IMR-90 (cell line): ENCODE measurements at regions not wholly inside any gene's neighbourhood (a gene's known extent, or its start where the extent isn't known, plus 50 kb on each side); places are given as distances from the start of the nearest gene placed in this dataset.

Source experiments
- ATAC-seq: fragments of 200-7000 bp; cut with Tn5 transposase; 2 replicates; pipeline ENCODE4 v1.9.1; 2020; ENCODE audit warnings: low read depth, mild to moderate bottlenecking, moderate library complexity
- BruUV-seq: library from RNA; stranded (reverse); fragments of 400-500 nt; replicated peaks from 2 replicates; lab custom pipeline; 2021; lab: Mats Ljungman, UMichigan
- CTCF ChIA-PET: fragments of 300-600 bp; formaldehyde crosslinking; extraction: SDS; loops from one replicate; lab custom pipeline; 2021; ENCODE audit warnings: antibody characterized with exemption; lab: Yijun Ruan, JAX
- POLR2A ChIA-PET: fragments of 300-600 bp; sonication (Branson Sonifier 250); formaldehyde crosslinking; loops from one replicate; lab custom pipeline; 2022; ENCODE audit warnings: antibody characterized with exemption; ENCODE audit not compliant: unreplicated experiment; lab: Charles Lee
- DNase-seq: peaks from one replicate; pipeline ENCODE4 v3.0.0; 2013
- H2AFZ ChIP-seq: replicated peaks from 2 replicates; pipeline ENCODE3; 2013; ENCODE audit warnings: low read length, mild to moderate bottlenecking; ENCODE audit not compliant: poor library complexity
- H2AK5ac ChIP-seq: 2 replicates; pipeline ENCODE4 v1.6.1; 2013; ENCODE audit warnings: low read depth, low read length, inconsistent platforms
- H2AK9ac ChIP-seq: replicated peaks from 2 replicates; pipeline ENCODE3; 2013; ENCODE audit warnings: mild to moderate bottlenecking, low read depth, low read length, moderate library complexity; ENCODE audit not compliant: poor library complexity
- H2BK120ac ChIP-seq: 2 replicates; pipeline ENCODE4 v1.6.1; 2013; ENCODE audit warnings: low read depth, low read length, inconsistent platforms
- H2BK15ac ChIP-seq: 3 replicates; pipeline ENCODE4 v1.6.1; 2013; ENCODE audit warnings: low read depth, low read length, inconsistent platforms
- H2BK20ac ChIP-seq: 2 replicates; pipeline ENCODE4 v1.6.1; 2013; ENCODE audit warnings: low read depth, mild to moderate bottlenecking, inconsistent platforms, low read length, moderate library complexity
- H2BK5ac ChIP-seq: 2 replicates; pipeline ENCODE4 v1.6.1; 2013; ENCODE audit warnings: mild to moderate bottlenecking, low read depth, low read length, inconsistent platforms; ENCODE audit not compliant: poor library complexity, severe bottlenecking
- H3K14ac ChIP-seq: replicated peaks from 2 replicates; pipeline ENCODE4 v1.6.1; 2013; ENCODE audit warnings: low read depth, low read length, inconsistent platforms
- H3K18ac ChIP-seq: 2 replicates; pipeline ENCODE4 v1.6.1; 2013; ENCODE audit warnings: low read depth, low read length, control low read depth
- H3K23ac ChIP-seq: 2 replicates; pipeline ENCODE4 v1.6.1; 2013; ENCODE audit warnings: low read depth, low read length, inconsistent platforms
- H3K27ac ChIP-seq: 2 replicates; pipeline ENCODE4 v1.5.1; 2013; ENCODE audit warnings: mild to moderate bottlenecking, control low read depth, low read length; ENCODE audit not compliant: insufficient read depth
- H3K27me3 ChIP-seq: 2 replicates; pipeline ENCODE4 v1.6.1; 2013; ENCODE audit warnings: low read length; ENCODE audit not compliant: control insufficient read depth, insufficient read depth
- H3K36me3 ChIP-seq: 2 replicates; pipeline ENCODE4 v1.6.1; 2013; ENCODE audit warnings: low read length, mixed read lengths; ENCODE audit not compliant: control insufficient read depth, insufficient read depth
- H3K4ac ChIP-seq: 2 replicates; pipeline ENCODE4 v1.6.1; 2013; ENCODE audit warnings: low read depth, low read length, inconsistent platforms
- H3K4me1 ChIP-seq: 2 replicates; pipeline ENCODE4 v1.6.1; 2013; ENCODE audit warnings: low read length, mixed read lengths; ENCODE audit not compliant: control insufficient read depth, insufficient read depth
- H3K4me2 ChIP-seq: 2 replicates; pipeline ENCODE4 v1.6.1; 2013; ENCODE audit warnings: low read depth, mild to moderate bottlenecking, control low read depth, low read length, moderate library complexity
- H3K4me3 ChIP-seq: 2 replicates; pipeline ENCODE4 v1.5.1; 2013; ENCODE audit warnings: low read depth, mild to moderate bottlenecking, control low read depth, low read length, moderate library complexity; ENCODE audit not compliant: insufficient read depth
- H3K56ac ChIP-seq: 2 replicates; pipeline ENCODE4 v1.6.1; 2013; ENCODE audit warnings: low read length, inconsistent platforms; ENCODE audit not compliant: insufficient read depth; ENCODE audit errors: extremely low read depth
- H3K79me1 ChIP-seq, 2 experiments: 2 replicates each; pipeline ENCODE4 v1.6.1; 2013; ENCODE audit warnings: low read length in 2 of 2, inconsistent platforms in 1 of 2, low read depth in 1 of 2
- H3K9ac ChIP-seq: 2 replicates; pipeline ENCODE4 v1.6.1; 2013; ENCODE audit warnings: low read depth, low read length, control low read depth
- H3K9me1 ChIP-seq: 2 replicates; pipeline ENCODE4 v1.6.1; 2013; ENCODE audit warnings: low read length, inconsistent platforms; ENCODE audit not compliant: insufficient read depth
- H3K9me3 ChIP-seq: 2 replicates; pipeline ENCODE4 v1.6.1; 2013; ENCODE audit warnings: low read length; ENCODE audit not compliant: control insufficient read depth, insufficient read depth
- H4K20me1 ChIP-seq: 2 replicates; pipeline ENCODE4 v1.6.1; 2013; ENCODE audit warnings: low read length, inconsistent platforms; ENCODE audit not compliant: insufficient read depth
- H4K5ac ChIP-seq: 2 replicates; pipeline ENCODE4 v1.6.1; 2013; ENCODE audit warnings: mild to moderate bottlenecking, low read depth, low read length, control low read depth
- H4K8ac ChIP-seq, 2 experiments: 2 replicates each; pipeline ENCODE4 v1.6.1; 2013; ENCODE audit warnings: low read depth in 2 of 2, low read length in 2 of 2, control low read depth in 1 of 2, inconsistent platforms in 1 of 2
- H4K91ac ChIP-seq: 2 replicates; pipeline ENCODE4 v1.6.1; 2013; ENCODE audit warnings: low read depth, low read length, inconsistent platforms; ENCODE audit not compliant: insufficient read depth
- BHLHE40 ChIP-seq: fragments of 150-350 bp; IDR thresholded peaks from 2 replicates; pipeline ENCODE4 v1.6.1; 2016; ENCODE audit warnings: mild to moderate bottlenecking, low read depth, low read length
- CEBPB ChIP-seq: IDR thresholded peaks from 2 replicates; pipeline ENCODE4 v1.6.1; 2012; ENCODE audit warnings: low read depth, low read length, improper control_type of control experiment
- CHD1 ChIP-seq: IDR thresholded peaks from 2 replicates; pipeline ENCODE4 v1.6.1; 2012; ENCODE audit warnings: low read depth, low read length, improper control_type of control experiment
- POLR2A ChIP-seq: IDR thresholded peaks from 2 replicates; pipeline ENCODE4 v1.6.1; 2012; ENCODE audit warnings: mild to moderate bottlenecking, low read depth, low read length
- RFX5 ChIP-seq: IDR thresholded peaks from 2 replicates; pipeline ENCODE4 v1.8.0; 2012; ENCODE audit warnings: low read depth, mild to moderate bottlenecking, low read length, moderate library complexity
- WGBS, 2 experiments: methylation state at CpG; one replicate each; pipeline versions ENCODE4 v1.1.5 to v1.1.7; 2013; ENCODE audit warnings: missing lambda C conversion rate in 2 of 2; ENCODE audit not compliant: insufficient read length in 1 of 2; ENCODE audit errors: extremely low coverage in 2 of 2; 5-methylcytosine and 5-hydroxymethylcytosine counted together
- dilution Hi-C: fragments of 300-500 bp; cut with HindIII; formaldehyde crosslinking; loops from one replicate; pipeline ENCODE4 v1.14.3; 2018; ENCODE audit warnings: low sequenced_read_pairs; ENCODE audit not compliant: unreplicated experiment
- in situ Hi-C: fragments of 300-500 bp; cut with MboI; formaldehyde crosslinking; loops from 3 replicates; pipeline ENCODE4 v1.14.3; 2019; ENCODE audit warnings: low sequenced_read_pairs, inconsistent platforms, mixed read lengths
- intact Hi-C: fragments of 100-400 bp; cut with micrococcal nuclease; formaldehyde crosslinking; loops from 2 replicates; pipeline ENCODE4 v1.10.0; 2022
- TF ChIP-seq, protein P1 (sequence below): fragments of 150-350 bp; IDR thresholded peaks from 2 replicates; pipeline ENCODE4 v1.6.1; 2017; ENCODE audit warnings: mild to moderate bottlenecking, antibody characterized with exemption, low read length, low read depth
- TF ChIP-seq, protein P2 (sequence below): conservative IDR thresholded peaks from 2 replicates; pipeline ENCODE4 v1.5.1; 2012; ENCODE audit warnings: mild to moderate bottlenecking, low read depth, low read length, improper control_type of control experiment

DNA sequence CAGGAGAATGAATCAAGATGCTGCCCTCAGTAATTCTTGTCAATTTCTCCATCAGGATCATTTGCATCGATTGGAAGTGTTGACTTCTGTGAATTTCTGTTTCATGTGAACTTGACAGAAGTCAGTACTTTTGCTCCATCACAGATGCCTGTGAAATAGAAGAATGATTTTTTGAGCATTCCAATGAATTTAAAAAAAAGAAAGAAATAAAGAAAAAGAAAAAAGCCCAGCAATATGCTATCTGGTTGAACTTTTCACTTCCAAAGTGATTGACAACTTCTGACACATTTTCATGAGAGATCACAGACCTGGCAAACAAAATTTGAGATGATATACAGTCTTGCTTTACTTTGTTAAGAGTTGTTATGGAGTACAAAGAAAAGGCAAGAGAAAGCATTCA, 175.3 kb downstream of the RWDD3 start:
- dilution Hi-C loops: no loop called here
- H3K23ac ChIP-seq: no peak overlapping the region
- no peaks in the 10 kb centered on the region for H3K36me3 ChIP-seq
- H3K27ac ChIP-seq: no peak overlapping the region
- H3K9me1 ChIP-seq: no peaks in the 10 kb centered on the region
- no peaks in the 10 kb centered on the region for H3K79me1 ChIP-seq
- no peaks in the 10 kb centered on the region for H4K20me1 ChIP-seq
- no peak overlapping the region for H3K14ac ChIP-seq
- no peak overlapping the region for H3K56ac ChIP-seq
- no peak overlapping the region for H3K18ac ChIP-seq
- intact Hi-C loops: no loop called here
- no peak overlapping the region for H3K9ac ChIP-seq
- H4K91ac ChIP-seq: no peak overlapping the region
- H2AFZ ChIP-seq: no peak overlapping the region
- H2BK5ac ChIP-seq: no peak overlapping the region
- in situ Hi-C loops: no loop called here
- no peak overlapping the region for H2BK120ac ChIP-seq
- BruUV-seq: no TSS peak
- H3K9me3 ChIP-seq: no peaks in the 10 kb centered on the region
- ATAC-seq (no peak), DNase-seq (no peak)
- H3K27me3 ChIP-seq: no peaks in the 10 kb centered on the region
- H3K4me2 ChIP-seq: no peak overlapping the region
- no peak overlapping the region for H3K4ac ChIP-seq
- no peak overlapping the region for H4K5ac ChIP-seq
- no peaks in the 10 kb centered on the region for H3K4me1 ChIP-seq
- H2BK20ac ChIP-seq: no peak overlapping the region
- H4K8ac ChIP-seq: no peak overlapping the region
- H2AK5ac ChIP-seq: no peak overlapping the region
- H3K4me3 ChIP-seq: no peak overlapping the region
- POLR2A ChIA-PET: no interaction called here
- WGBS, 2 experiments: no CpG with 5 or more reads among the region's 1 CpG
- TF ChIP-seq, protein P1, sequence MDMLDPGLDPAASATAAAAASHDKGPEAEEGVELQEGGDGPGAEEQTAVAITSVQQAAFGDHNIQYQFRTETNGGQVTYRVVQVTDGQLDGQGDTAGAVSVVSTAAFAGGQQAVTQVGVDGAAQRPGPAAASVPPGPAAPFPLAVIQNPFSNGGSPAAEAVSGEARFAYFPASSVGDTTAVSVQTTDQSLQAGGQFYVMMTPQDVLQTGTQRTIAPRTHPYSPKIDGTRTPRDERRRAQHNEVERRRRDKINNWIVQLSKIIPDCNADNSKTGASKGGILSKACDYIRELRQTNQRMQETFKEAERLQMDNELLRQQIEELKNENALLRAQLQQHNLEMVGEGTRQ: no peak
- no peak for TF ChIP-seq CHD1
- no peak for TF ChIP-seq POLR2A
- no peak for TF ChIP-seq BHLHE40
- no peak for TF ChIP-seq CEBPB
- TF ChIP-seq, protein P2, sequence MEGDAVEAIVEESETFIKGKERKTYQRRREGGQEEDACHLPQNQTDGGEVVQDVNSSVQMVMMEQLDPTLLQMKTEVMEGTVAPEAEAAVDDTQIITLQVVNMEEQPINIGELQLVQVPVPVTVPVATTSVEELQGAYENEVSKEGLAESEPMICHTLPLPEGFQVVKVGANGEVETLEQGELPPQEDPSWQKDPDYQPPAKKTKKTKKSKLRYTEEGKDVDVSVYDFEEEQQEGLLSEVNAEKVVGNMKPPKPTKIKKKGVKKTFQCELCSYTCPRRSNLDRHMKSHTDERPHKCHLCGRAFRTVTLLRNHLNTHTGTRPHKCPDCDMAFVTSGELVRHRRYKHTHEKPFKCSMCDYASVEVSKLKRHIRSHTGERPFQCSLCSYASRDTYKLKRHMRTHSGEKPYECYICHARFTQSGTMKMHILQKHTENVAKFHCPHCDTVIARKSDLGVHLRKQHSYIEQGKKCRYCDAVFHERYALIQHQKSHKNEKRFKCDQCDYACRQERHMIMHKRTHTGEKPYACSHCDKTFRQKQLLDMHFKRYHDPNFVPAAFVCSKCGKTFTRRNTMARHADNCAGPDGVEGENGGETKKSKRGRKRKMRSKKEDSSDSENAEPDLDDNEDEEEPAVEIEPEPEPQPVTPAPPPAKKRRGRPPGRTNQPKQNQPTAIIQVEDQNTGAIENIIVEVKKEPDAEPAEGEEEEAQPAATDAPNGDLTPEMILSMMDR: no peak
- TF ChIP-seq RFX5: no peak
- CTCF ChIA-PET: no interaction called here
- no peak overlapping the region for H2AK9ac ChIP-seq
- no peak overlapping the region for H2BK15ac ChIP-seq
